RPMI8226 (cell line): ENCODE measurements at regions not wholly inside any gene's neighbourhood (a gene's known extent, or its start where the extent isn't known, plus 50 kb on each side); places are given as distances from the start of the nearest gene placed in this dataset.

Source experiments
- DNase-seq: peaks from one replicate; pipeline ENCODE4 v3.0.0-alpha.2; 2015

GRCh38 chr6:167759206-167759605, 67.5 kb upstream of the AFDN start:
- no peak for DNase-seq

GRCh38 chr6:167759912-167760311, 66.8 kb upstream of the AFDN start:
- no peak for DNase-seq

GRCh38 chr6:167760979-167761793, 65.5 kb upstream of the AFDN start:
- no peak for DNase-seq

- no peak for DNase-seq
Measured at GRCh38 chr6:167761794-167762258, 64.9 kb upstream of the AFDN start.

- DNase-seq, result no peak
Measured at GRCh38 chr6:167762259-167762962, 64.3 kb upstream of the AFDN start.

- DNase-seq, result no peak
Measured at GRCh38 chr6:167763056-167763944, 63.4 kb upstream of the AFDN start.

- no peak for DNase-seq
Measured at GRCh38 chr6:167764215-167764614, 62.5 kb upstream of the AFDN start.

GRCh38 chr6:167764713-167765479, 61.8 kb upstream of the AFDN start:
- no peak for DNase-seq

GRCh38 chr6:167766986-167767714, 59.6 kb upstream of the AFDN start:
- peak; percentile 64 for DNase-seq

- DNase-seq, result peak; percentile 26
Measured at GRCh38 chr6:167767715-167768107, 59.0 kb upstream of the AFDN start.

GRCh38 chr6:167768471-167769215, 58.1 kb upstream of the AFDN start:
- DNase-seq, result no peak

GRCh38 chr6:167769408-167770190, 57.1 kb upstream of the AFDN start:
- DNase-seq, result no peak

GRCh38 chr6:167770291-167770955, 56.3 kb upstream of the AFDN start:
- DNase-seq, result no peak

- DNase-seq, result no peak
Measured at GRCh38 chr6:167774881-167775280, 51.8 kb upstream of the AFDN start.

GRCh38 chr6:167776906-167777627, 49.6 kb upstream of the AFDN start:
- DNase-seq, result no peak
